ENCODE measurements at regions not wholly inside any gene's neighbourhood (a gene's known extent, or its start where the extent isn't known, plus 50 kb on each side); places are given as distances from the start of the nearest gene placed in this dataset.

DNA sequence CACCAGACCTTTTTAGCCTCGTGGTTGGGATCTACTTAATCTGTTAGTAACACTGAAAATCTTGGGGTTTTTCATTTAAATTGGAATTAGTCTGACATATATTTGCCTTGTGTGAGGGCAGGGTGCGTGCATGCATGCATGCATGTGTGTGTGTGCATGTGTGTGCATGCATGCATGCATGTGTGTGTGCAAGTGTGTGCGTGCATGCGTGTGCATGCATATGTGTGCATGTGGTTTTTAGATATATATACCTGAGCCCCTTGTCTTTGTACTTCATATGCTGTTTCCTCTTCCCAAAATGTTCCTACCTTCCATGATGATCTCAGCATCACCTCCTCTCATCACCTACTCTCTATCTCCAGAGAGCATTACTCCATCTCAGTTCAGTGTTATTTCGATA lies 66.3 kb upstream of the BCL11B start:
- no peak overlapping the region for H3K27ac ChIP-seq
- DNase-seq (ENCODE audit: low spot score): no peak
- no peak overlapping the region for H3K4me3 ChIP-seq
- TF ChIP-seq, protein P1, sequence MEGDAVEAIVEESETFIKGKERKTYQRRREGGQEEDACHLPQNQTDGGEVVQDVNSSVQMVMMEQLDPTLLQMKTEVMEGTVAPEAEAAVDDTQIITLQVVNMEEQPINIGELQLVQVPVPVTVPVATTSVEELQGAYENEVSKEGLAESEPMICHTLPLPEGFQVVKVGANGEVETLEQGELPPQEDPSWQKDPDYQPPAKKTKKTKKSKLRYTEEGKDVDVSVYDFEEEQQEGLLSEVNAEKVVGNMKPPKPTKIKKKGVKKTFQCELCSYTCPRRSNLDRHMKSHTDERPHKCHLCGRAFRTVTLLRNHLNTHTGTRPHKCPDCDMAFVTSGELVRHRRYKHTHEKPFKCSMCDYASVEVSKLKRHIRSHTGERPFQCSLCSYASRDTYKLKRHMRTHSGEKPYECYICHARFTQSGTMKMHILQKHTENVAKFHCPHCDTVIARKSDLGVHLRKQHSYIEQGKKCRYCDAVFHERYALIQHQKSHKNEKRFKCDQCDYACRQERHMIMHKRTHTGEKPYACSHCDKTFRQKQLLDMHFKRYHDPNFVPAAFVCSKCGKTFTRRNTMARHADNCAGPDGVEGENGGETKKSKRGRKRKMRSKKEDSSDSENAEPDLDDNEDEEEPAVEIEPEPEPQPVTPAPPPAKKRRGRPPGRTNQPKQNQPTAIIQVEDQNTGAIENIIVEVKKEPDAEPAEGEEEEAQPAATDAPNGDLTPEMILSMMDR (IDR thresholded peaks at IDR 0.05): no peak

GRCh38 chr14:99333841-99334635 lies 62.0 kb upstream of the BCL11B start:
- no peak overlapping the region for H3K27ac ChIP-seq
- no peak overlapping the region for H3K4me3 ChIP-seq
- no peak for DNase-seq (ENCODE audit: low spot score)
- TF ChIP-seq, protein P1 (IDR thresholded peaks at IDR 0.05): no peak

DNA sequence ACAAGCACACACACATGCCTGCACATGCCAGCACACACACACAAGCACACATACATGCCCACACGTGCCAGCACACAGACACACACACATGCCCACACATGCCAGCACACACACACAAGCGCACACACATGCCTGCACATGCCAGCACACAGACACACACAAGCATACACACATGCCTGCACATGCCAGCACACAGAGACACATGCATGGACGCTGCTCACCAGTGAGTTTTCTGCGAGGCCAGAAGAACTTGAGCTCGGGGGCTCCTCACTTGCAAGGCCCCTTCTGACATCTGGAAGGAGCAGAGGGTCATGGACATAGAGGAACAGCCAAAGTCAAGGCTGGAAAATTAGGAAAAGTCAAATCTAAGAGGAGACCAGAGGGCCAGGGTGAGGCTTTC lies 61.2 kb upstream of the BCL11B start:
- DNase-seq (ENCODE audit: low spot score): no peak
- H3K4me3 ChIP-seq: no peak overlapping the region
- H3K27ac ChIP-seq: no peak overlapping the region
- TF ChIP-seq, protein P1 (IDR thresholded peaks at IDR 0.05): no peak

DNA sequence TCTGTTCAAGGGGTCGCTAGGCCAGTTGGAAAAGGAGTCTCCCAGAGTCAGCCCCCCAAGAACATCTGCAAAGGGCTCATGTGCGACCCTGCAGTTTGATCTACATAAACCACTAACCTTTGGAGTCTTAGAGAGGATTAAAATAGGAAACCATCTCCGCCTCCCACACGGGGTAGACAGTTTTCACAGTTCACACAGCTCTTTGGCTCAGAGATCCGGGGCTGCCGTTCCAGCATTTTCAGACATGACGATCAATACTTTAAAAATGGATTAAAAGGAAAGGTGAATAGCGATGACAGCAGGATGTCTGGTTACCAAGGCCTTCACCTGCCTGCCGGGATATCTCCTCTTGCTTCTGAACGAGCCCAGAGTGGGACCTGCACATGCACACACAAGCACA lies 59.8 kb upstream of the BCL11B start:
- Histone ChIP-seq H3K27ac (no peak overlapping the region), H3K4me3 (no peak overlapping the region)
- DNase-seq (ENCODE audit: low spot score): no peak
- TF ChIP-seq, protein P1 (IDR thresholded peaks at IDR 0.05): no peak

GRCh38 chr14:99330316-99331240 lies 58.6 kb upstream of the BCL11B start:
- H3K4me3 ChIP-seq: no peak overlapping the region
- no peak for DNase-seq (ENCODE audit: low spot score)
- TF ChIP-seq, protein P1 (IDR thresholded peaks at IDR 0.05): no peak
- no peak overlapping the region for H3K27ac ChIP-seq

- no peak for DNase-seq (ENCODE audit: low spot score)
Measured at GRCh38 chr14:99329711-99330315, 57.8 kb upstream of the BCL11B start.

More at GRCh38 chr14:99329711-99330315, 57.8 kb upstream of the BCL11B start:
- TF ChIP-seq, protein P1 (IDR thresholded peaks at IDR 0.05): no peak
- Histone ChIP-seq H3K27ac (no peak overlapping the region), H3K4me3 (no peak overlapping the region)
